ENCODE measurements at regions not wholly inside any gene's neighbourhood (a gene's known extent, or its start where the extent isn't known, plus 50 kb on each side); places are given as distances from the start of the nearest gene placed in this dataset.

DNA sequence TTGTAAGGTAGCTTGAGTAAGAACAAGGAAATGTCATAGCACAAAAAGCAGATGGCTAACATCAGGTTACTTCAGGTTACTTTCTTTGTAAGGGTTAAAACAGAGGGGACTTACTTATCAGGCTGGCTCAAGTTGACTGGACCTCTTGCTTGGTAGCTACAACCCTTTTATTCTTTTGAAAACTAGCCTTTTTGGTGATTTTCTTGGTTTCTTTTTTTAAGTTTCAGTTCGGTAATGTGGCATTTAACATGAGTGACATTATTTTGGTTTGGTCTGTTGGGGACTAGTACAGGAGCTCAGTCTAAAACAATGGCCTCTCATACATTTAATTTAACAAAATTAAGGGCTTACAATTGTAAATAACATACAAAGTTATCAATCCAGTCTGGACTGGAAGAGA lies 621.4 kb downstream of the OTOL1 start:
- TF ChIP-seq, protein P1, sequence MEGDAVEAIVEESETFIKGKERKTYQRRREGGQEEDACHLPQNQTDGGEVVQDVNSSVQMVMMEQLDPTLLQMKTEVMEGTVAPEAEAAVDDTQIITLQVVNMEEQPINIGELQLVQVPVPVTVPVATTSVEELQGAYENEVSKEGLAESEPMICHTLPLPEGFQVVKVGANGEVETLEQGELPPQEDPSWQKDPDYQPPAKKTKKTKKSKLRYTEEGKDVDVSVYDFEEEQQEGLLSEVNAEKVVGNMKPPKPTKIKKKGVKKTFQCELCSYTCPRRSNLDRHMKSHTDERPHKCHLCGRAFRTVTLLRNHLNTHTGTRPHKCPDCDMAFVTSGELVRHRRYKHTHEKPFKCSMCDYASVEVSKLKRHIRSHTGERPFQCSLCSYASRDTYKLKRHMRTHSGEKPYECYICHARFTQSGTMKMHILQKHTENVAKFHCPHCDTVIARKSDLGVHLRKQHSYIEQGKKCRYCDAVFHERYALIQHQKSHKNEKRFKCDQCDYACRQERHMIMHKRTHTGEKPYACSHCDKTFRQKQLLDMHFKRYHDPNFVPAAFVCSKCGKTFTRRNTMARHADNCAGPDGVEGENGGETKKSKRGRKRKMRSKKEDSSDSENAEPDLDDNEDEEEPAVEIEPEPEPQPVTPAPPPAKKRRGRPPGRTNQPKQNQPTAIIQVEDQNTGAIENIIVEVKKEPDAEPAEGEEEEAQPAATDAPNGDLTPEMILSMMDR (conservative IDR thresholded peaks at IDR 0.05 in 1 of 2, IDR thresholded peaks at IDR 0.05 in 1 of 2; ENCODE audit: low read depth in 1 of 2, low read length in 2 of 2) = no peak
- no peak for TF ChIP-seq EZH2 (IDR thresholded peaks at IDR 0.05; ENCODE audit: low read length, missing control alignments)
